ENCODE measurements at regions not wholly inside any gene's neighbourhood (a gene's known extent, or its start where the extent isn't known, plus 50 kb on each side); places are given as distances from the start of the nearest gene placed in this dataset.

DNA sequence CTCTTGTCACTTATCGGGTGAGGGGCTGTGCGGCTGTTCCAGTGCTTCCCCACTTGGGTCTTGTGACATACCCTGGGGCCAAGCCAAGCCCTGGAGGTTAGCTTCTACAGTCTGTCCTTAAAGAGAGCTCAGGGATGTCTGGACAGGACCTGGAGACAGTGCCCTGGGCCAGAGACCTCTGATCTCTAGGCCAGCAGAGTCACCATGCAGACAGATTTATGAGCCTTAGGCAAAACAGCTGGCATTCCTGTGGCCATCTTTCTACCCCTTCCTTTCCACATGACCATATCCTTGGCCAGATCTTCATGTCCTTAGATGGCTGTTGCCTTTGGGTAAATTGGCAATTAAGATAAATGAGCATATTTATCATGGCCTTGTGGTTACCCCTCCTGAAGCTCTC lies 678.6 kb downstream of the MAFB start (continued):
- TF ChIP-seq KLF9 (tag by site-specific recombination; IDR thresholded peaks at IDR 0.05; ENCODE audit: low read depth) (no peak), ZNF518A (tag by site-specific recombination; conservative IDR thresholded peaks at IDR 0.05; ENCODE audit: low read depth) (no peak), ZNF174 (tag by site-specific recombination; IDR thresholded peaks at IDR 0.05) (no peak), ZNF624 (tag by site-specific recombination; IDR thresholded peaks at IDR 0.05) (no peak)
- TF ChIP-seq, protein P1, sequence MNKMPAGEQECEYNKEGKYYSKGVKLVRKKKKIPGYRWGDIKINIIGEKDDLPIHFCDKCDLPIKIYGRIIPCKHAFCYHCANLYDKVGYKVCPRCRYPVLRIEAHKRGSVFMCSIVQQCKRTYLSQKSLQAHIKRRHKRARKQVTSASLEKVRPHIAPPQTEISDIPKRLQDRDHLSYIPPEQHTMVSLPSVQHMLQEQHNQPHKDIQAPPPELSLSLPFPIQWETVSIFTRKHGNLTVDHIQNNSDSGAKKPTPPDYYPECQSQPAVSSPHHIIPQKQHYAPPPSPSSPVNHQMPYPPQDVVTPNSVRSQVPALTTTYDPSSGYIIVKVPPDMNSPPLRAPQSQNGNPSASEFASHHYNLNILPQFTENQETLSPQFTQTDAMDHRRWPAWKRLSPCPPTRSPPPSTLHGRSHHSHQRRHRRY (tag by site-specific recombination; IDR thresholded peaks at IDR 0.05) = no peak
- TF ChIP-seq, protein P2, sequence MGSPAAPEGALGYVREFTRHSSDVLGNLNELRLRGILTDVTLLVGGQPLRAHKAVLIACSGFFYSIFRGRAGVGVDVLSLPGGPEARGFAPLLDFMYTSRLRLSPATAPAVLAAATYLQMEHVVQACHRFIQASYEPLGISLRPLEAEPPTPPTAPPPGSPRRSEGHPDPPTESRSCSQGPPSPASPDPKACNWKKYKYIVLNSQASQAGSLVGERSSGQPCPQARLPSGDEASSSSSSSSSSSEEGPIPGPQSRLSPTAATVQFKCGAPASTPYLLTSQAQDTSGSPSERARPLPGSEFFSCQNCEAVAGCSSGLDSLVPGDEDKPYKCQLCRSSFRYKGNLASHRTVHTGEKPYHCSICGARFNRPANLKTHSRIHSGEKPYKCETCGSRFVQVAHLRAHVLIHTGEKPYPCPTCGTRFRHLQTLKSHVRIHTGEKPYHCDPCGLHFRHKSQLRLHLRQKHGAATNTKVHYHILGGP (tag by site-specific recombination; IDR thresholded peaks at IDR 0.05) = no peak

GRCh38 chr20:40009542-40009941 lies 679.5 kb downstream of the MAFB start:
- TF ChIP-seq ZNF518A (tag by site-specific recombination; conservative IDR thresholded peaks at IDR 0.05; ENCODE audit: low read depth) = no peak
- no peak for TF ChIP-seq CTCF (tag by site-specific recombination; IDR thresholded peaks at IDR 0.05)
- TF ChIP-seq ZNF670 (tag by site-specific recombination; IDR thresholded peaks at IDR 0.05; ENCODE audit: low read depth) = no peak
- TF ChIP-seq ZNF18 (tag by site-specific recombination; IDR thresholded peaks at IDR 0.05) = no peak
- TF ChIP-seq ZNF16 (tag by site-specific recombination; IDR thresholded peaks at IDR 0.05; ENCODE audit: low read depth) = no peak
- TF ChIP-seq, protein P3, sequence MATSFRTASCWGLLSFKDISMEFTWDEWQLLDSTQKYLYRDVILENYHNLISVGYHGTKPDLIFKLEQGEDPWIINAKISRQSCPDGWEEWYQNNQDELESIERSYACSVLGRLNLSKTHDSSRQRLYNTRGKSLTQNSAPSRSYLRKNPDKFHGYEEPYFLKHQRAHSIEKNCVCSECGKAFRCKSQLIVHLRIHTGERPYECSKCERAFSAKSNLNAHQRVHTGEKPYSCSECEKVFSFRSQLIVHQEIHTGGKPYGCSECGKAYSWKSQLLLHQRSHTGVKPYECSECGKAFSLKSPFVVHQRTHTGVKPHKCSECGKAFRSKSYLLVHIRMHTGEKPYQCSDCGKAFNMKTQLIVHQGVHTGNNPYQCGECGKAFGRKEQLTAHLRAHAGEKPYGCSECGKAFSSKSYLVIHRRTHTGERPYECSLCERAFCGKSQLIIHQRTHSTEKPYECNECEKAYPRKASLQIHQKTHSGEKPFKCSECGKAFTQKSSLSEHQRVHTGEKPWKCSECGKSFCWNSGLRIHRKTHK (tag by site-specific recombination; IDR thresholded peaks at IDR 0.05) = no peak
- TF ChIP-seq ZNF776 (tag by site-specific recombination; IDR thresholded peaks at IDR 0.05; ENCODE audit: borderline replicate concordance) = no peak
- no peak for TF ChIP-seq ZNF792 (tag by site-specific recombination; IDR thresholded peaks at IDR 0.05)
- TF ChIP-seq ZBTB6 (tag by site-specific recombination; IDR thresholded peaks at IDR 0.05) = no peak
- TF ChIP-seq SP7 (tag by site-specific recombination; IDR thresholded peaks at IDR 0.05) = no peak
- TF ChIP-seq ZNF169 (tag by site-specific recombination; IDR thresholded peaks at IDR 0.05) = no peak
- H3K36me3 ChIP-seq (ENCODE audit: control insufficient read depth in 2 of 2, insufficient read depth in 1 of 2, low read length in 2 of 2) = no peaks in the 10 kb centered on the region
- no peak overlapping the region for H3K27ac ChIP-seq (ENCODE audit: extremely low read depth, low read depth, low read length)
- ChIA-PET CTCF (no interaction called here), POLR2A (no interaction called here)
- H3K4me1 ChIP-seq (ENCODE audit: control insufficient read depth, insufficient read depth, low read length) = no peaks in the 10 kb centered on the region
- H3K4me3 ChIP-seq (ENCODE audit: low read depth, low read length) = no peak overlapping the region
- H3K9me3 ChIP-seq (ENCODE audit: control insufficient read depth, insufficient read depth, low read depth, low read length) = no peaks in the 10 kb centered on the region

Data from HEK293 (cell line).